ENCODE measurements at regions not wholly inside any gene's neighbourhood (a gene's known extent, or its start where the extent isn't known, plus 50 kb on each side); places are given as distances from the start of the nearest gene placed in this dataset.

DNA sequence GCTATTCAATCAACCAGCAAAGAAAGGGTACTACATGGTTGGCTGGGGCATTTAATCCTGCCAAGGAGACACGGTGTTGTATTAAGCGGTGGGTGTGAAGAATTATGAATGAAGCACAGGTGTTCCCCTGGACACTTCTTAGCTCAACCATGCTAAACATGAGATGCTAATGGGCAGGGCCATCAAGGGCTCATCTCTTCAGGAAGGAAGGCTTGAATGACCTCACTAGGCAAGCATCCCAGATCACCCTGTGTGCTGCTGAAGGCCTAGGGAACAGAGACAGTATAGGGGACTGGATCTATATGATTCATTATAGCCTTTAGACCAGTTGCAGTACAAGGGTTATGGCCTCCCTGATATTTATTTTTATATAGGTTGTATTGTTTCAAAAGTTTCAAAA, 221.3 kb upstream of the SLCO3A1 start:
- Histone ChIP-seq H2AFZ (ENCODE audit: low read depth, low read length, poor library complexity, severe bottlenecking) (no peak overlapping the region), H3K9ac (ENCODE audit: low read length) (no peak overlapping the region), H4K20me1 (ENCODE audit: insufficient read depth) (no peaks in the 10 kb centered on the region), H3K27ac (ENCODE audit: low read depth, low read length) (no peak overlapping the region), H3K9me2 (ENCODE audit: insufficient read depth) (no peaks in the 10 kb centered on the region), H3K4me2 (ENCODE audit: low read length) (no peak overlapping the region), H3K4me3 (replicated peaks in 1 of 2; ENCODE audit: low read depth in 1 of 2, low read length in 2 of 2) (no peak overlapping the region), H3K36me3 (ENCODE audit: control insufficient read depth in 1 of 2, insufficient read depth in 2 of 2, low read length in 2 of 2) (no peaks in the 10 kb centered on the region), H3K9me3 (ENCODE audit: control insufficient read depth in 1 of 2, insufficient read depth in 1 of 2, low read depth in 1 of 2, low read length in 2 of 2) (no peaks in the 10 kb centered on the region), H3K27me3 (ENCODE audit: insufficient read depth, low read length) (no peaks in the 10 kb centered on the region), H3K4me1 (ENCODE audit: control insufficient read depth in 1 of 2, insufficient read depth in 2 of 2, low read length in 2 of 2) (no peaks in the 10 kb centered on the region), H3K79me2 (ENCODE audit: insufficient read depth, low read length) (no peaks in the 10 kb centered on the region)
- ATAC-seq (no peak), DNase-seq (ENCODE audit: low read depth, low spot score) (no peak)
- RAD21 ChIA-PET (ENCODE audit: low non-redundant PET in 1 of 2, low total read pairs in 2 of 2, uncharacterized antibody in 2 of 2, unreplicated experiment in 2 of 2) = no interaction called here
- POLR2A ChIA-PET = no interaction called here
- TF ChIP-seq EZH2phosphoT487 (IDR thresholded peaks at IDR 0.05; ENCODE audit: borderline replicate concordance) (no peak), TCF7L2 (IDR thresholded peaks at IDR 0.05; ENCODE audit: borderline replicate concordance, extremely low read depth, insufficient read depth, insufficient read length) (no peak), ZFX (IDR thresholded peaks at IDR 0.05) (no peak)
- TF ChIP-seq, protein P1, sequence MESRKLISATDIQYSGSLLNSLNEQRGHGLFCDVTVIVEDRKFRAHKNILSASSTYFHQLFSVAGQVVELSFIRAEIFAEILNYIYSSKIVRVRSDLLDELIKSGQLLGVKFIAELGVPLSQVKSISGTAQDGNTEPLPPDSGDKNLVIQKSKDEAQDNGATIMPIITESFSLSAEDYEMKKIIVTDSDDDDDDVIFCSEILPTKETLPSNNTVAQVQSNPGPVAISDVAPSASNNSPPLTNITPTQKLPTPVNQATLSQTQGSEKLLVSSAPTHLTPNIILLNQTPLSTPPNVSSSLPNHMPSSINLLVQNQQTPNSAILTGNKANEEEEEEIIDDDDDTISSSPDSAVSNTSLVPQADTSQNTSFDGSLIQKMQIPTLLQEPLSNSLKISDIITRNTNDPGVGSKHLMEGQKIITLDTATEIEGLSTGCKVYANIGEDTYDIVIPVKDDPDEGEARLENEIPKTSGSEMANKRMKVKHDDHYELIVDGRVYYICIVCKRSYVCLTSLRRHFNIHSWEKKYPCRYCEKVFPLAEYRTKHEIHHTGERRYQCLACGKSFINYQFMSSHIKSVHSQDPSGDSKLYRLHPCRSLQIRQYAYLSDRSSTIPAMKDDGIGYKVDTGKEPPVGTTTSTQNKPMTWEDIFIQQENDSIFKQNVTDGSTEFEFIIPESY (IDR thresholded peaks at IDR 0.05; ENCODE audit: extremely low read depth, insufficient replicate concordance, low read length) = no peak
- CTCF ChIA-PET = no interaction called here
- intact Hi-C loops (cut with micrococcal nuclease) = no loop called here
- no TSS peak for BruUV-seq (replicated peaks)

DNA sequence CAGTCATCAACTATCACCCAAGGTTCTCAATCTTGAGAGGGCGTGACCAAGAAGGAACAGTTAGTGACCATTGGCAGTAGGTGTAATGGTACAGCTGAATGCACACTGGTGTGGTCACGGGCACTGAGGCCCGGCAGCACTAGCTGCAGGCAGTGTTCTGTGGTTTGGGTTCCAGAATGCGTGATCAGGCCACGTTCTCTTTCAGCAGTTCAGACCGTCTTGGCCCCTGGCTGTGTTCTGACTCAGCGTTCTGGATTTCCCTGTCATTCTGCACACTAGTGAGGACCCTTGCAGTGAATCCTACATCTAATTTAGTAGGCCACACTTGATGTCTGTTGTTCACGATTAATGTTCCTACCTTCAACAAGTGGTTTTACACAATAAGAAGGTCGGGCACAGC, 220.5 kb upstream of the SLCO3A1 start:
- ATAC-seq = no peak
- POLR2A ChIA-PET = no interaction called here
- no TSS peak for BruUV-seq (replicated peaks)

More for the DNA sequence above, 220.5 kb upstream of the SLCO3A1 start:
- Histone ChIP-seq H3K9me2 (ENCODE audit: insufficient read depth) (no peaks in the 10 kb centered on the region), H3K27ac (ENCODE audit: low read depth, low read length) (no peak overlapping the region), H3K4me3 (replicated peaks in 1 of 2; ENCODE audit: low read depth in 1 of 2, low read length in 2 of 2) (no peak overlapping the region), H2AFZ (ENCODE audit: low read depth, low read length, poor library complexity, severe bottlenecking) (no peak overlapping the region), H3K36me3 (ENCODE audit: control insufficient read depth in 1 of 2, insufficient read depth in 2 of 2, low read length in 2 of 2) (no peaks in the 10 kb centered on the region), H3K79me2 (ENCODE audit: insufficient read depth, low read length) (no peaks in the 10 kb centered on the region), H4K20me1 (ENCODE audit: insufficient read depth) (no peaks in the 10 kb centered on the region), H3K9ac (ENCODE audit: low read length) (no peak overlapping the region), H3K4me1 (ENCODE audit: control insufficient read depth in 1 of 2, insufficient read depth in 2 of 2, low read length in 2 of 2) (no peaks in the 10 kb centered on the region), H3K27me3 (ENCODE audit: insufficient read depth, low read length) (no peaks in the 10 kb centered on the region), H3K9me3 (ENCODE audit: control insufficient read depth in 1 of 2, insufficient read depth in 1 of 2, low read depth in 1 of 2, low read length in 2 of 2) (no peaks in the 10 kb centered on the region), H3K4me2 (ENCODE audit: low read length) (no peak overlapping the region)
- no peak for TF ChIP-seq EZH2 (IDR thresholded peaks at IDR 0.05)
- ChIA-PET CTCF (no interaction called here), RAD21 (ENCODE audit: low non-redundant PET in 1 of 2, low total read pairs in 2 of 2, uncharacterized antibody in 2 of 2, unreplicated experiment in 2 of 2) (no interaction called here)
- intact Hi-C loops (cut with micrococcal nuclease) = no loop called here
- DNase-seq (ENCODE audit: low read depth, low spot score) = no peak

Data from HCT116 (cell line).